ENCODE measurements at regions not wholly inside any gene's neighbourhood (a gene's known extent, or its start where the extent isn't known, plus 50 kb on each side); places are given as distances from the start of the nearest gene placed in this dataset.
"Not testable (repeated sequence)": the region's sequence is repeated elsewhere in the genome, so short reads cannot be mapped to it uniquely, and the experiment has no call there.

DNA sequence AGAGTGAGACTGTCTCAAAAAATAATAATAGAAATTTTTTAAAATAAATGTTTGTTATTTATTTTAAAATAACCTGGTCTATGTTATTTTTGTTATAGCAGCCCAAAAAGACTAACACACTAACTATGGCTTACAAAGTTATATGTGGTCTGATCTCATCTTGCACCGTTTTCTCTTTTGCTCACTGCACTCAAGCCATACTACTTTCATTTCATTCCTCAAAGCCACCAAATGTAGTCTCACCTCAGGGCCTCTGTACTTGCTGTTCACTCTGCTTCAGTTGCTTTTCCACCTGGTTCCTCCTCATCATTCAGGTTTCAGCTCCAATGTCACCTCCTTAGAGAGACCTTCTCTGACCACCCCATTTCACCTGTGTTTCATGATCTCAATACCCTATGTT is 55.2 kb upstream of the MDM1 start:
- no peak for DNase-seq

DNA sequence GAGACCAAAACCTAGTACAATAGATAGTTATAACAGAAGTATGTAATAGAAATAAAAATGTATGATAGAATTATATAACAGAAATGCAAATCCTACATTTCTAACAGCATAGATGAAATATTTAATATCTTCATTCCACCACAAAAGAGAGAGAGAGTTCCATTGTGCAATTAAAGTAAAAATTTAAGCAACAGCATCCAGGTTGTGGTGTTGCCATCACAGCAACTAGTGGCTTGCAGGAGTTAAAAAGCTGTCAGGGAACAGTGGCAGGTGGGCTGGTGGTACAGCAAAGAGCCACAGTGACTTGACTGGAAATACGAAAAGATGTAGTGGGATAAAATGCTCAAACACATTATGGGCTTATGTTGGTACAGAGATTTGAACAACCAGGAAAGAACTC is 57.1 kb upstream of the MDM1 start:
- DNase-seq = no peak

DNA sequence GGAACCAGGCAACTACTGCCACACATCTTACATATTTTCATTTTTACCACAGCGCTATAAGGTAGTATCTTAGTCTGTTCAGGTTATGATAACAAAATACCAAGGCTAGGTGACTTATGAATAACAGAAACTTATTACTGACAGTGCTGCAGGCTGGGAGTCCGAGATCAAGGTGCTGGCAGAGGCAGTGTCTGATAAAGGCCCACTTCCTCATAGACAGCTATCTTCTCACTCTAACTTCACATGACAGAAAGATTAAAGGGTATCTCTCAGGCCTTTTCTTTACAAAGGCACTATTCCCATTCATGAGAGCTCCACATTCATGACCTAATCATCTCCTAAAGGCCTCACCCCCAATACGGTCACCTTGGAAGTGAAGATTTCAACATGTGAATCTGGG is 59.8 kb upstream of the MDM1 start:
- DNase-seq = no peak

DNA sequence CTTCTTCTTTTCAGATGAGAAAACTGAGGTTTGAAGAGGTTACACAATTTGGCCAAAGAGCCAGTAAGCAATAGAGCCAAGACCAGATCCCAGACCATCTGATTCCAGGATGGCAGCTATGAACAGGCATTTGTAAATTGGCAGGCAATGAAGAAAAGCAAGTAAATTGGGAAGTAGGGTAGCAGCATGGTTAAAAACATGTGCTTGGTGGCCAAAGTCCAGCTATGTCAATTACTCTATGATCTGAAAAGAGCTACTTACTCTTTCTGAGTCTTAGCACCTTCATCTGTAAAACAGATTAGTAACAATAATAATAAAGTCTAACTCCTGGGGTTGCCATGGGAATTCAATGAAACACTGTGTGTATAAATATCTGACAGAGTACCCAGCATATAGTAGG is 60.2 kb upstream of the MDM1 start:
- DNase-seq = no peak

DNA sequence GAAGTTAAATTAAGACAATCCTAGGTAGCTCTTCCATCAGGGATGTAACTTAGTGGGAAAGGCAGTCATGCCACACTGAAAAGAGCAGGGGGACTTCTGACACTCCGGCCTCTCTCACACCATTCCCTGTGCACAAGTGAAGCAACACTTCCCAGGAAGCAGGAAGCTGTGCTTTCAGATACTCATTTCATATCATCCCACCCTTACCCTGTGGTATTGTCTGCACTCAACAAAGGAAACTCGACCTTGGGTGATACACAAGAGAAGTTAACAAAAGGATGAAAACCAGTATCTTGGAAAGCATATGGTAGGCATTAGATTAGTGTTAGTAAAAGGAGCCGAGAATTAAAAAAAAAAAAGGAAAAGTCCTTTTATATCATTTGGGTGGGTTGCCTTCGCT is 61.3 kb upstream of the MDM1 start:
- no peak for DNase-seq

DNA sequence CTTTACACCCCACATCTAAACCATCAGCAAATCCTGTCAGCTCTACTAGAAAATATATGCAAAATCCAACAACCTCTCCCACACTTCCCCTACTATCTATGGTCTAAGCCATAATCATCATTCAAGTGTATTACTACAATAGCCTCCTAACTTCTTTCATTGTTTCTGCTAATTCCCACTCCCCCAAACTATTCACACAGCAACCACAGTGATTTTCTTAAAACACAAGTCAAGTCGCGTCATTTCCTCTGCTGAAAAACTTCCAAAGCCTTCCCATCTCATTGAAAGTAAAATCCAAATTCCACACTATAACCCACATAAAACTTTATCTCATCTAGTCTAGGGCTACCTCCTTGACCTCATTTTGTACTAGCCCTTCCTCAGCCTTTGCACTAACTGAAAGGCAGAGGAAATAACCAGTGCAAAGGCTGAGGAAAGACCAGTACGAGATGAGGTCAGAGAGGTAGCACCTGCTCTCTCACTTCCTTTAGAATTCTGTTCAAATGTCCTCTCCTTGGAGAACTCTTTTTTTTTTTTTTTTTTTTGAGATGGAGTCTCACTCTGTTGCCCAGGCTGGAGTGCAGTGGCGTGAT is 65.5 kb upstream of the MDM1 start:
- no peak for DNase-seq

DNA sequence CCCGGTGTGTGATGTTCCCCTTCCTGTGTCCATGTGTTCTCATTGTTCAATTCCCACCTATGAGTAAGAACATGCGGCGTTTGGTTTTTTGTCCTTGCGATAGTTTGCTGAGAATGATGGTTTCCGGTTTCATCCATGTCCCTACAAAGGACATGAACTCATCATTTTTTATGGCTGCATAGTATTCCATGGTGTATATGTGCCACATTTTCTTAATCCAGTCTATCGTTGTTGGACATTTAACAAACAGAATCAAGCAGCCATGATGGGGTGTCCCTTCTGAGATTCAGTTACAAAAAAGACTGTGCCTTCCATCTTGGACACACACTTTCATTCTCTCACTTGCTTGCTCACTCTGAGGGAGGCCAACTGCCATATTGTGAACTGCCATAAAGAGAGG is 66.5 kb upstream of the MDM1 start:
- DNase-seq = not testable (repeated sequence)

DNA sequence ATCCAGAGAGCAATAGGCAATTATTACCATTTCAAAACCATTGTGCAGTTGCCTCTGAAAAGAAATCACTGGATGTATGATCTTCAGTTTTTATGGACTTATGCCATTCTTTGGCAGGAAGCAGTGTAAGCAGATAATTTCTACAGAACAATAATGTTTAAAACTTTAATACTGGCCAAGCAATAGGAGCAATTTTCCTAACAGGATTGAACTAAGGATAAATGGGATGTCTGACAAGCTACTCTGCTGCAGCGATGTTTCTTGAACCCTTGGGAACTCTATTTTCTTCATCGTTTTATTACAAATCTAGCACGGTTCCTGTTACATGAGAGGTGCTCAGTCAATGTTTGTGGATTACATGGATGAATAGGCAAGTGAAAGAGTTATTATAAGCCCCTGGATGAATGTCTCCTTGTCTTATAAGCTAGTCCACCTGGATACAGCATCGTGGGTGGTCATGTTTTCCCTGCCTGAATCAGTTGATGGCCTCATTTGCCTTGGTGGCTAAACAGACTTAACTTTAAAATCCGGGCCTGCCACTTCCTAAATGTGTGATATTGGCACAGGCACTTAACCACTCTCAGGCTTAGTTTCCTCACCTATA is 68.2 kb upstream of the MDM1 start:
- peak; percentile 20 for DNase-seq

DNA sequence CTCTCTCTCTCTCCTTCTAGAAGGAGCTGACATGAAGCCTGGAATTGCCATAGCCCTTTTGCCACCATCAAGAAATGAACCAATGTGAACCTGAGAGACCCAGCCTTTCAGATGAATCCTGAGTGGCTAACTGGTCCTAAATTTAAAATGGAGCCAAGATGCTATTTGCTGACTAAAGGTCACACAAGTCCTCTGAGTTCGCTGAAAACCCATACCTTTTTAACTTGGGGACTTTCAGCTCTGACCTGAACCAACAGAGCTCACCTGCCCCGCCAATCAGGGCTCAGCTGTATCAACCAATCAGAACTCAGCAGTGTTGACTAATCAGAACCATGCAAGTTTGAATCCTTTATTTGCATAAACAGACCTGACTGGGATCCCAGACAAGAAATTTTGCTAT is 70.3 kb upstream of the MDM1 start:
- DNase-seq = no peak

DNA sequence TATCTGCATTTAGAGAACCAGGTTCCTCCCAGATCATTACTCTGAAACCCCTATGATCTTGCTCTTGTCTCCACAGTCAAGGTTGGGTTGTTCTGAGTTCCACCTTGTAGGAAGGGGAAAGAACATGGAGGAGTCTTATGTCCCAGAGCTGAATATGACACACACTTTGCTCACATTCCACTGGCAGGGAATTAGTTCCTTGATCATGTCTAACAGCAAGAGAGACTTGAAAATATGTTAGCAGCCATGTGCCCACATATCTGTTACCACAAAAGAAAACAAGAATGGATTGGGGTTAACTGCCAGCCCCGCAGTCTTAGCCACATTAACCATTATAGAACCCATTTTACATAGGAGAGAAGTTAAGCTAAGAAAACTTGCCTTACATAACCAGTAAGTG is 71.1 kb upstream of the MDM1 start:
- no peak for DNase-seq

DNA sequence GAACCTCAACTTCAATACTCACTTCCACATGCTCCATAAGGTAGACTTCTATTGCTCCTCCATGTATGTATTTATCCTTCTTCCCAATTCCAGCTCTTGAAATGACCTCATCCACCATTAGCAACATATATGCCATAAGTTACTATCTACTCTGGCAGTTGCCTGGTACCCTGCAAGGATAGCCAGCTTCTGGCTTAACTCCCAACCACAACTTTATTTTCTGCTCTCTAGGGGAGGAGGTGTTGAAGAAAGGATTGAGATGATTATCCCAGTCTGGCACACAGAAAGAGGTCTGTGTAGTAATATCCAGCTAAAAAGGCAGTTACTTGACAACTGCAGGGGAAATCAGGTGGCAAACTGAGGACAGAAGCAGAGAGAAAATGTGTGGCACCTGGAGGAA is 71.5 kb upstream of the MDM1 start:
- DNase-seq = no peak

DNA sequence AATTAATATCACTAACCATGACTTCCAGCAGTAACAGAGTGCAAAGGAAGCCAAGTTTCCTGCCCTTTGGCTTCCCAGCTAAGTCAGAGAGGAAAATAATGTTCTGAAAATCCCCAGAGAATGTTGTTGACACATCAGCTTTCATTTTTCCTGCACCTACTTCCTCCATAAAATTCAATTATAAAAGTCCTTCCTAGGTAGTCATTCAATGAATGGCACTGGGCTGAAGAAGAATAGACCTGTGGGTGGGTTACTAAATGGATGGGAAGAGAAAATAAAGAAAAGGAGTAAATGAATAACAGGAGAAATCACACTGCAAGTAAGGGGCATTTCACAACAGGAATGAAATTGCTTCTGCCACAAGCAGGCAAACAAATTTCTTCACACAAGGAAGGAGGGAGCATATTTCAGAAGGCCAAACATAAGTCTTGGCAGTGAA is 73.2 kb upstream of the MDM1 start:
- DNase-seq = peak; percentile 69

DNA sequence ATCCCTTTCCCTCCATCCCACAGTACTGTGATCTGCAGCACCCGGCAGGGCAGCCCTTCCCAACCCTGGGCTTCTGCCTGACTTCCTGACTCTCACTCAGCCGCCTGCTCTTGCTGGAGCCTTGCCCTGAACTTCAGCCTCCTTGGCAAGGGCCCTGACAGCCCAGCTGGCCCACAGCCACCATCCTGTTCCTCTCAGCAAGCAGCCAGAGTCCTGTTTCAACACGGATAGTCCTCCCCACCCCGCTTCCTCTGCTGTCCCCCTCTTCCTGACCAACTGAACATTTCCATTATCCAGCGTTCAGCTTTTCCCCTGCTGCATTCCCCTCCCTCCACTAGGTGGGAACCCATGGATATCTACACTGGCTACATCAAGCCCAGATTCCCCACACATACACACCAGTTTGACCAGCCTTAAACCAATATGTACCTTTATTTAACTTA is 74.0 kb upstream of the MDM1 start:
- DNase-seq = no peak

DNA sequence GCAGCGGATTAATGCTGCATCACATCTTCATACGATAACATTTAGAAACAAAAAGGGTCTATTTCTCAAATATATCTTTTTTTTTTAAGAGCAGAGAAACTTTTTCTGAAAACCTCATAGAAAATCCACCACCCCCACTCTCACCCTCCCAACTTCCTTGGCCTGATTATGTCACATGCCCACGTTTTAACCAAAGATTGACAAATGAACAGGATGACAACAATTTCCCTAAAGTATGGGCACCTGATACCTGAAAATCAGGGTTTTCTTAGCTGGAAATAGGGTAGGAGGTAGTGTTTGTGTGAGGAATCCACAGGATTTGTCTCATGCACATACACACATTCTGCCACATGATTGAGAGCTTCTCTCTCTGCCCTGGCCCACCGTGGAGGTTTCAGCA is 74.7 kb upstream of the MDM1 start:
- DNase-seq = no peak

DNA sequence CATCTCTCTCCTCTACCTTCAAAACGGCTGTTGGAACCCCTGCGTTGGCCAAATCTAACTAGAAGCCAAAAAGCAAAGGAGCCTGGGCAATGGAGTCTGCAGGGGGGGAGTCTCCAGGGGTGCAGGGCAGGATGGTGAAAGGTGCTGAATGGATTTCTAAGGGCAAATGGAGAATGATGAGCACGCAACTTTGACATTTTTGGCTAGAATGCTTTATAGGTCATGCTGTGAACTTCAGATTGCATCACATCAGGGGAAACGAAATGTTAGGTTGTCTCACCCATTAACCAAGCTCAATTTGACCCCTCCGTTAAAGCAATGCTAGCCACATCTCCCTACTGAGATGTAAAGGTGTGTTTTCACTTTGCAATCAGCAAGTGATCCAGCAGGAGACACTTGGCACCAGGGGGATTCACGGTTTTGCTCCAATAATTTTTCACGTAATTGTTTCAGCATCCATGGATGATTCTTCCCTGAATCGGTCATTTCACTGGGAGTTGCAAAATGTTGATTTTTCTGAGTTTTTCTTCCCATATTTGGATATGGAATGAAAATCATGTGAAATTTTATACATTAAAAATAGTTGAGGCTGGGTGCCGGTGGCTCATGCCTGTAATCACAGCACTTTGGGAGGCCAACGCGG is 78.0 kb upstream of the MDM1 start:
- no peak for DNase-seq

DNA sequence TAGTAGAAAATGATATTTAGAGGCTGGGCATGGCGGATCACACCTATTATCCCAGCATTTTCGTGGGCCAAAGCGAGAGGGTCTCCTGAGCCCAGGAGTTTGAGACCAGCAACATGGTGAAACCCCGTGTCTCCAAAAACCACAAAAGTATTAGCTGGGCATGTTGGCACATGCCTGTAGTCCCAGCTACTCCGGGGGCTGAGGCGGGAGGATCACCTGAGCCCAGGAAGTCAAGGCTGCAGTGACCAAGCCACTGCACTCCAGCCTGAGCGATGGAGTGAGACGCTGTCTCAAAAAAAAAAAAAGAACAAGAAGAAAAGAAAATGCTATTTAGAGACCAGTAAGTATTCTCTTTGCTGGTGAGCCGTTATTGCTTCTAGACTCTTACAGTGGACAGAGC is 79.2 kb upstream of the MDM1 start:
- no peak for DNase-seq

DNA sequence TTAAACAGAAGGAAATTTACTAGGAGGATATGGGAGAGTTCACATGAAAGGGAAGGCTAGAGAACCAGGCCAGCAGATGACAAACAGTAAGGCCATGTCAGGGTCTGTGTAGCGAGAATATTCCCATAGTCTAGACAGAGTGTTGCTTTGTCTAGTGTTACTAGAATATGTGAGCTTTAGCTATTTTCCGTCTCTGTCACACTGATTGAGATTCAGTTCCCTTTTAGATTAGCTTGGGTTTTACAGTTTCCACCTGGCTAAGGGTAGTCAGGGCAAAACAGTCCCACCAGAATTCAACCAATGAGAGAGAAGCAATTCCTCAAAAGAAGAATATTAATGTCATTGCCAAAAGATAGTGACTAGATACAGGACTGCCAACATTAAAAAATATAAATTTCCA is 82.8 kb upstream of the MDM1 start:
- DNase-seq = no peak

DNA sequence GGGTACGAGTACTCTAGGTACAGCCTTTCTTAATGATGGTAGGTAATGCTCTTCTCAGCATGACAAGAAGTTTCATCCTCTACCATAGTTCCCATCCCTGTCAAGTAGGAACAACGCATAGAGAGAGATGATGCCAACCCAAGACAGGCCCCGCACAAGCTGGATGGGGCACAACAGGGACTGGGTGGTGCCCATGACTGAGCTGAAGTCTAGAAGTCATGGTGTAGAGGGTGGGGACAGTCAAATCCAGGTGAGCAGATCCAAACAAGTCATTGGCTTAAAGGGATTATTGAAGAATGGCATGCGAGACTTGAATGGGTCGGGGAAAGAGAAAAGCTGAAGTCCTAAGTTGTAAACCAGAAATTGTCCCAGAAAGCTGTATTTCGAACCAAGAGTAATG is 84.2 kb upstream of the MDM1 start:
- no peak for DNase-seq

DNA sequence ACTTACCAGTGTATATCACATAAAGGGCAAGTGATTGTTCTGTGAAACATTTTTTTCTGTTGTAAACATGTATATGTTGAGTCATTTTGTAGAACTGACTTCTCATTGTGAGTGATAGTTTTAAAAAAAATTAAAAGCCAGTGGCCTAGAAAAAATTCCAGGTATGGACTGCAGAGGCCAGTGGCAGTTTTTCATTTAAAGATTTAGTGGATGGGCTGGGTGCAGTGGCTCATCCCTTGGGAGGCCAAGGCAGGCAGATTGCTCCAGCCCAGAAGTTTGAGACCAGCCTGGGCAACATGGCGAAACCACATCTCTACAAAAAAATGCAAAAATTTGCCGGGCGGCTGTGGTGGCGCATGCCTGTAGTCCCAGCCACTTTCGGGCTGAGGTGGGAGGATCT is 84.7 kb upstream of the MDM1 start:
- DNase-seq = no peak

DNA sequence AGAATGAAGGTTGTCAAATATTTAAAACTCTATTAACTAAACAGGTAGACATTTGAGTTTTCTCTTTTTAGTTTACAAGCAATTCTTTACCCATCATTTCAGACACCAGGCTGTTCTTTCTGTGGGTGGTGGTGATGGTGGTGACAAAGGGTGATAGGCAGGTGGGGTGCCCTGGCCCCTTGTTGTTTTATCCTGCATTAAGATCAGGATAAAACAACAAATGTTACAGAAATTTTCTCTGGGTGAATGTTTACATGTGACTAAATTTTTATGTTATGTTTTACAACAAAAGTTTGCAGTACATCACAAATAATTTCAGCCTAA is 85.9 kb upstream of the MDM1 start:
- no peak for DNase-seq

DNA sequence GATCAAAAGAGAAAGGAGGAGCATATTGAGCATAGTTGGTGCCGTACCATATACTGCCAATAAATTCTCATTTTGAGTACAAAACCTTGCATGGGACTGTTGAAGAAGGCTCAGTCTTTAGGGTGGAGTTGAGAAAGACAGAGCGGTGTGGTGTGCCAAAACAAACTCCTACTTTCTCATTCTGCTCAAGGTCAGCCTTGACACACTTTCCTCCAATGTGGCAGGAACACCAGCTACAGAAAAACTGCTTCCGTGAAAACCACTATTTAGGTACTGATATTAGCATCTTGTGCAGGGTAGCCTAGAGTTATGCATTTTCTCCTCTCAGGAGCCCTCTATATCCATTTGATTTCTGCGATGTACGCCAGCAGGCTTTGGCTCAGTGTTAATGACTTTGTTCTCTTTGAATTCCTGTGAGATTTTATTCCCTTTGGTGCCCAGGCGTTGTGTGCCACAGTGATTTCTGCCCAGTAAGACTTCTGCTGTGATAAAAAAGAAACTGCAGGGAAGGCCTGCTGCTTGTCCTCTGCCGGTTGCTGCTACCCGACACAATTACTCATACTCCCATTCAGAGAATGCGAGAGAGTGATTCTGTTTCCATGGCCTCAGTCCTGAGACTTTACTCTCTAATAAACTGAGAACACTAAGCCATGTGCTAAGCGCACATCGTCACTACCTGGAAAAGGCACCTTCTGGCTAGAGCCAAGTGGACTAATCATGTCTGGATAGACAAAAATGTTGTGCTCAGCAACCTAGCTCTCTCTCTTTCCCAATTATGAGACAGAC is 88.3 kb upstream of the MDM1 start:
- DNase-seq = no peak

DNA sequence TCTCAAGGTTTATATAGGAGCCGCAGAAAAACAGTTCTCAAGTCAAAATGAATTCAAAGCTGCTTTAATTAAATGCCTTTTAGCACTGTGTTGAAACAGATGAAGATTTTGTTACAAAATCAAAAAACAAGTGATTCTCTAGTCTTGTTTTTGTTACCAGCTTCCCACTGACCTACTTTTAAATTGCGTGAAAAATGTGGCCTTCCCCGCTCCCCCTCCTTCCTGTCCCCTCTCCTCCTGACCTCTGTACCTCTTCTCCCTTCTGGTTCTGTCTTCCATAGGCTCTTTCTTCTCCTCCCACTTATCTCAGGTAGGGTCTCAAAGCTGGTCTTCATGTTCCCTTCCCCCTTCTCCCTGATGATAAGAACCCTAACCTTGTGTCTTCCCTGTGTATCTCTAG is 90.0 kb upstream of the MDM1 start:
- DNase-seq = no peak

DNA sequence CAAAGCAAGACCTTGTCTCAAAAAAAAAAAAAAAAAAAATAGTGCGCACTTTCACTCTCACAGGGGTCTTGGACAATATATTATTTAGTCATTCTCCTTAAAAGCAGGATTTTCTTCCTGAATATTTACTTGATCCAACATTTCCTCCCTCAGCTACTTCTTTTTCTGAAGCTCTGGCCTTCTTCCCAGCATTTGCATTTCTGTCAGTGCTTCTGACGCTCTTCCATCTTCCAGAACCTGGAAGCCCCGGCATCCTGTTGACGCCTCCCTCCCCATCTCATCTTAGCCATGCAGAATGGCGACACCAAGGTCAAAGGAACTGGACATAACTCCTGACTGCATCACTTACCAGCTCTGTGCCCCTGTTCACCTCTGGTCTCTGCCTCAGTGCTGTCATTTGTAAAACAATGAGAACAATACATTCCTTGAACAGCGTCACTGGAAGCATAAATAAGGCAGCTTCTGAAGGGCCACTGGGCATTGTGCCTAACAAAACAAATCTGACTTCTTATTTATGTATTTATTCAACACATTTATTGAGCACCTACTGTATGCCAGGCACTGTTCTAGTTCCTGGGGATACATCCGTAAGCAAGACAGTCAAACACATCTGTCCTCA is 90.9 kb upstream of the MDM1 start:
- no peak for DNase-seq

DNA sequence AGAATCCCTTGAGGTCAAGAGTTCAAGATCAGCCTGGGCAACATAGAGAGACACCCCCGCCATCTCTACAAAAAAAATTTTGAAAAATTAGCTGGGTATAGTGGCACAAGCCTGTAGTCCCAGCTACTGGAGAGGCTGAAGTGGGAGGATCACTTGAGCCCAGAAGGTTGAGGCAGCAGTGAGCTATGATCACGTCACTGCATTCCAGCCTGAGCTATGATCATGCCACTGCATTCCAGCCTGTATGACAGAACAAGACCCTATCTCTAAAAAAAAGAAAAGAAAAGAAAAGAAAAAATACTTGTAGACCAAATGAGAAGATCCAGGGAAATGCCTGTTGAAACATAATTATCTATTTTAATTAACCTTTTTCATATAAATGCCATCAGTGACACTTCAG is 93.8 kb upstream of the MDM1 start:
- no peak for DNase-seq
